Fibroblast of mammary gland (primary cell): ENCODE measurements at regions not wholly inside any gene's neighbourhood (a gene's known extent, or its start where the extent isn't known, plus 50 kb on each side); places are given as distances from the start of the nearest gene placed in this dataset.
A peak's percentile ranks its signal among the peaks of the same experiment; 100 is the strongest.

Source experiments
- DNase-seq: peaks from one replicate; pipeline ENCODE4 v3.0.0-alpha.2; 2010; ENCODE audit warnings: low read depth
- H3K4me3 ChIP-seq: 2 replicates; pipeline ENCODE4 v1.5.1; 2011; ENCODE audit warnings: low read depth, mild to moderate bottlenecking, low read length, moderate library complexity; ENCODE audit not compliant: control insufficient read depth
- CTCF ChIP-seq: conservative IDR thresholded peaks from 2 replicates; pipeline ENCODE4 v1.5.1; 2011; ENCODE audit warnings: low read depth, low read length, inconsistent platforms; ENCODE audit not compliant: control insufficient read depth, insufficient read depth

DNA sequence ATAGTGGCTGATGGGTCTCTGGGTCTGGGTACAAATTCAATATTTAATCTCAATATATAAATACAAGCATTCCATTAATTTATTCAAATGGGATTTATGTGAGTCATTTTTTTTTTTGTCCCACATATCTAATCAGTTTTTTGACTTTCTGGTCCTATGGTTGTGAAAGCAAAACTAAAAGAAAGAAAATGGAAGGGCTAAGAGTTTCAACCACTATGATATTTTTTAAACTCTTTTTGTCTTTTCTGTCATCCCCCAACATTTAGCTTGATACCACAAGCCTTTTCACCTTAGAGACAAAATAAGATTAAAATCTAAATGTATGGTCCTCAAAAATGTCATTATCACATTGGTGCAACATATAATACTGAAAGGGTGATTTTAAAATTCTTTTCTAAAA, 602.7 kb upstream of the CHRM3 start:
- no peak for TF ChIP-seq CTCF
- DNase-seq = no peak

GRCh38 chr1:238779716-238780115, 606.7 kb upstream of the CHRM3 start:
- DNase-seq = no peak
- TF ChIP-seq CTCF = no peak
- H3K4me3 ChIP-seq = no peak overlapping the region

More for the DNA sequence above, 602.7 kb upstream of the CHRM3 start:
- no peak overlapping the region for H3K4me3 ChIP-seq

DNA sequence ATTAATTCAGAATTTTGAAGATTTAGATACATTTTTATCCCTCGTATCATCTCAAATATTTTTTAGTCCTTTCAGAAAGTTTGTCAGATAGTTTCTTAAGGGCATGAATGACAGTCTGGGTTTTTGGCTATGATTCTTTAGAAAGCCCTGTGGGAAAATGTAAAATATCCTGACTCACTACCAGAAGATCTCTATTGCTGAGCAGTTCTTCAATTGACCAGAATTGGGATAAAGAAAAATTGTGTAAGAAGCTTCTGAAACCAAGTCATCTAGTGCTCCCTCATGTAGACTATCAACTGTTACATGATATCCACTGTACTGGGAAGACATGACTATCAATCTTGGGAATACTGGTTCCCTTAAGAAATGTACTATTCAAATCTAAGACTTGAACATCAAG, 608.3 kb upstream of the CHRM3 start:
- no peak overlapping the region for H3K4me3 ChIP-seq
- DNase-seq = no peak
- no peak for TF ChIP-seq CTCF

- TF ChIP-seq CTCF = no peak
- no peak overlapping the region for H3K4me3 ChIP-seq
- no peak for DNase-seq
Observed at GRCh38 chr1:238777551-238777950, 608.8 kb upstream of the CHRM3 start.

- no peak overlapping the region for H3K4me3 ChIP-seq
- TF ChIP-seq CTCF = no peak
- DNase-seq = no peak
Observed at GRCh38 chr1:238776126-238776525, 610.2 kb upstream of the CHRM3 start.

- DNase-seq = peak; percentile 9
- H3K4me3 ChIP-seq = no peak overlapping the region
- no peak for TF ChIP-seq CTCF
Observed at GRCh38 chr1:238772322-238772721, 614.0 kb upstream of the CHRM3 start.

DNA sequence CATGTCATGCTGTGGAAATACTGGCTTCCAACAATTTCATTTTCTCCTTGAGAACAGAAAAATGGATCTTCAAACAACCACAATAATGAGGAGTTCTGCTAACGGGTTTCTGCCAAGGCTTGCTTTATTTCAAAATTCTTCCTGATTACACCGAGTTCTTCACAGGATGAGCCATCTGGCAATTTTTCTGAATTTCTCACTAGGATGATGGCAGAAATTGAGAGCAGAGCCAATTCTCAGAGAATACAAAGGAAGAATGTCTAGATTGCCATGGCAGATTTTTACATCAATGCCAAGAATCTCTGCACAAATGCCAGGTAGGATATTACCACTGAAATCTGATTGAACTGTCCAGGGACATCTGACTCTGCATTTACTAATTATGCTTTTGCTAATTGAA, 619.0 kb upstream of the CHRM3 start:
- H3K4me3 ChIP-seq = no peak overlapping the region
- TF ChIP-seq CTCF = no peak
- DNase-seq = no peak
